Gastroesophageal sphincter (tissue), 3 donors: ENCODE measurements at regions not wholly inside any gene's neighbourhood (a gene's known extent, or its start where the extent isn't known, plus 50 kb on each side); places are given as distances from the start of the nearest gene placed in this dataset.

Experiments used
- CTCF ChIP-seq, 4 experiments: fragments of 200-600 bp in 2 of 4; fragments of 450-650 bp in 2 of 4; sonication (generic) in 1 of 4; IDR thresholded peaks; one replicate each; pipeline ENCODE4 v1.5.1; 2017 to 2019; ENCODE audit warnings: antibody characterized with exemption in 4 of 4, mild to moderate bottlenecking in 2 of 4, moderate library complexity in 2 of 4
- POLR2AphosphoS5 ChIP-seq: sonication (generic); formaldehyde crosslinking; IDR thresholded peaks from one replicate; pipeline ENCODE4 v1.6.1; 2017; ENCODE audit warnings: antibody characterized with exemption

DNA sequence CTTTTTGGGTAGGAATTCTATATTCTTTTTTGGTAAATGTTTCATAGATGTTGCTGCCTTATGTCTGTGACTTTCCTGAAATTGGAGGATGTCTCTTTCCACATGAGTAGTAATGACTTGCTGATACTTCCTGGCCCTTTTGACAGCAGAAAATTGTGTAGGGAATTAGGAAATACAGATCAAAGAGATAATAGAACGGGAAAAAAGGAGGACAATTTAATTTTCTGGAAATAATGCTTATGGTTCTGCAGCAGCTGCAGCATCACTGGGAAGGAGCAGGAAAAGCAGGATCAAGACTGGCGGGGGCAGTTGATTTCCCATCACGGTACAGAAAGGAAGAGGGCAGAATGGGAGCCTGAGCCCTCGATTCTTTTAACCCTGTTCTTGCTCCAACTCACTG lies 68.8 kb upstream of the PZP start:
- TF ChIP-seq CTCF (IDR thresholded peaks at IDR 0.05) (no peak), POLR2AphosphoS5 (no peak)
